Activated CD8-positive, alpha-beta T cell treated with anti-CD3 and anti-CD28 coated beads for 36 hours (primary cell): ENCODE measurements at regions not wholly inside any gene's neighbourhood (a gene's known extent, or its start where the extent isn't known, plus 50 kb on each side); places are given as distances from the start of the nearest gene placed in this dataset.

Source experiments
- ATAC-seq: fragments of 200-7000 bp; cut with Tn5 transposase; one replicate; pipeline ENCODE4 v1.10.0; 2021; ENCODE audit warnings: mild to moderate bottlenecking, moderate library complexity
- CTCF ChIA-PET: fragments of 350-600 bp; sonication (Branson Sonifier 250); formaldehyde crosslinking; loops from one replicate; lab custom pipeline; 2021; ENCODE audit warnings: antibody characterized with exemption; lab: Charles Lee
- POLR2A ChIA-PET: fragments of 350-600 bp; sonication (Branson Sonifier 250); formaldehyde crosslinking; loops from one replicate; lab custom pipeline; 2021; ENCODE audit warnings: antibody characterized with exemption; lab: Charles Lee
- DNase-seq: peaks from one replicate; pipeline ENCODE4 v3.0.0-alpha.2; 2020
- H3K27ac Mint-ChIP-seq: one replicate; pipeline ENCODE4 v1.8.0; 2021; ENCODE audit warnings: mild to moderate bottlenecking, mixed read lengths
- H3K27me3 Mint-ChIP-seq: one replicate; pipeline ENCODE4 v1.8.0; 2021; ENCODE audit warnings: mixed read lengths
- H3K36me3 Mint-ChIP-seq: one replicate; pipeline ENCODE4 v1.8.0; 2021; ENCODE audit warnings: low read depth, mixed read lengths
- H3K4me1 Mint-ChIP-seq: one replicate; pipeline ENCODE4 v1.8.0; 2021; ENCODE audit warnings: low read depth, mixed read lengths
- H3K4me3 Mint-ChIP-seq: one replicate; pipeline ENCODE4 v1.8.0; 2021; ENCODE audit warnings: mild to moderate bottlenecking, moderate library complexity, mixed read lengths
- H3K9me3 Mint-ChIP-seq: one replicate; pipeline ENCODE4 v1.8.0; 2021; ENCODE audit warnings: mixed read lengths
- intact Hi-C: fragments of 100-400 bp; cut with micrococcal nuclease; formaldehyde crosslinking; loops from one replicate; pipeline ENCODE4 v1.10.0; 2022
- TF ChIP-seq, protein P1 (sequence below): fragments of 200-600 bp; IDR thresholded peaks from one replicate; pipeline ENCODE4 v1.8.0; 2022; ENCODE audit warnings: antibody characterized with exemption, mild to moderate bottlenecking

DNA sequence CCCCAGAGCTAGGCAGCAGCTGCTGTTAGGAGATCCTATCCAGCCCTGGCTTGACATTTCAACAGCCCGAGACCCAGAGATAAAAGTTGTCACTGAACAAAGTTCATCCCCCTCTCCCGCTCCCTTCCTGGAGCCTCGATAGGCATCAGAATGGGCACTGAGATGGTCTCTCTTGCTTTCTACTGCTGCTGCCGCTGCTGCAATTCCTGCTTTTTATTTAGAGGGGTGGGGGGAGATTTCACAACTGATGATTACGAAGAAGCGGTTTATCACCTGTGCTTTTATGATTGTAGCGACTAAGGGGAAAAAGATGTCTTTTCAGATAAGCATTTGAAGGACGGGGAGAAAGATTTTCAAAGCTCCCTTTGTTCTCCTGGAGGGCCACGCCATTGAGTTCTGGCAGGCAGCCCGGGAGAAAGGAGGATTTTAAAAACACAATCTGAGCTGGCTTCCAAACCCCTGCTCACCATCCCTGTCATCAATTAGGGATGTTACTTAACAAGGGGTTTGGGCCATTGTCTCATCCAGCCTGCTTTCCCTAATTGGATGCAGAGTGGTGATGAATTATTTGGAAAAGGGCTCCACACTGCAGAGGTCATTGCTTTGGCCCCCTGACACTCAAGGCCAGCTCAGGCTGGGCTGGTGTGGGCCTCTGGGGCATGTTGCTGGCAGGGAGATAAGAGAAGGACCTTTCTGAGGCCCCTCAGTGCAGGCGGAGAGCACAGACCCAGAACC, 344.7 kb downstream of the BUD13 start:
- H3K4me1 Mint-ChIP-seq: no peaks in the 10 kb centered on the region
- ATAC-seq: no peak
- intact Hi-C loops: no loop called here
- H3K27ac Mint-ChIP-seq: no peak overlapping the region
- peaks cover 5% of the 10 kb centered on the region for H3K27me3 Mint-ChIP-seq
- no peak overlapping the region for H3K4me3 Mint-ChIP-seq
- TF ChIP-seq, protein P1, sequence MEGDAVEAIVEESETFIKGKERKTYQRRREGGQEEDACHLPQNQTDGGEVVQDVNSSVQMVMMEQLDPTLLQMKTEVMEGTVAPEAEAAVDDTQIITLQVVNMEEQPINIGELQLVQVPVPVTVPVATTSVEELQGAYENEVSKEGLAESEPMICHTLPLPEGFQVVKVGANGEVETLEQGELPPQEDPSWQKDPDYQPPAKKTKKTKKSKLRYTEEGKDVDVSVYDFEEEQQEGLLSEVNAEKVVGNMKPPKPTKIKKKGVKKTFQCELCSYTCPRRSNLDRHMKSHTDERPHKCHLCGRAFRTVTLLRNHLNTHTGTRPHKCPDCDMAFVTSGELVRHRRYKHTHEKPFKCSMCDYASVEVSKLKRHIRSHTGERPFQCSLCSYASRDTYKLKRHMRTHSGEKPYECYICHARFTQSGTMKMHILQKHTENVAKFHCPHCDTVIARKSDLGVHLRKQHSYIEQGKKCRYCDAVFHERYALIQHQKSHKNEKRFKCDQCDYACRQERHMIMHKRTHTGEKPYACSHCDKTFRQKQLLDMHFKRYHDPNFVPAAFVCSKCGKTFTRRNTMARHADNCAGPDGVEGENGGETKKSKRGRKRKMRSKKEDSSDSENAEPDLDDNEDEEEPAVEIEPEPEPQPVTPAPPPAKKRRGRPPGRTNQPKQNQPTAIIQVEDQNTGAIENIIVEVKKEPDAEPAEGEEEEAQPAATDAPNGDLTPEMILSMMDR: no peak
- H3K9me3 Mint-ChIP-seq: no peaks in the 10 kb centered on the region
- no peaks in the 10 kb centered on the region for H3K36me3 Mint-ChIP-seq
- no peak for DNase-seq
- ChIA-PET CTCF (interaction anchor here (0.9 kb wide), 1 partner anchor 10 kb away, joined by 3 read pairs; no protein-coding TSS in a partner anchor), POLR2A (interaction anchor here (0.6 kb wide), 1 partner anchor 173 kb away, joined by 3 read pairs; no protein-coding TSS in a partner anchor)

DNA sequence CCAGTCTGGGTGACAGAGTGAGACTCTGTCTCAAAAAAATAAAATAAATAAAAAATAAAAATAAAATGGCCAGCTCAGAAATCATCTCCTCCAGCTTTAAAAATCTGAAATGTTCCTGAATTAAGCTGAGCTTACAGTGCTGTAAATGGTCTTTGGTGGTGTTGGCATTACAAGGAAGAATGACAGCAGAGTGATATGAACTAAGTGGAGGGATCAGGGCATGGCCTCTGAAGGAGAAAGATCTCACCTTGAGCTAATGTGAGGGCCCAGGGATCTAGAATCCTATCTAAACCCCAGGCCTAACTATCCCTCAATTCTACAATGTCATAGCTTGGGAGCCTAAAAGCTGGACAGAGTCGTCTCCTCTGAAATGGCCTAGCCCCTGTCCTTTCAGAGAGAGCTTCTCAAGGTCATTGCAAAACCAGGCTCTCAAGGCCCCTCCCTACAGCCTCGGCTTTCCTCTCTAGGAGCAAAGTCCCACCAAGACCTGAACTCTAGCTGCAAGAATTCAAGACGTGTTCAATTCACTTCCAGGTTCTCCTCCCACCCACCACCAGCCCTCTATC, 345.4 kb downstream of the BUD13 start:
- DNase-seq (no peak), ATAC-seq (no peak)
- TF ChIP-seq, protein P1: no peak
- no peak overlapping the region for H3K27ac Mint-ChIP-seq
- peaks cover 5% of the 10 kb centered on the region for H3K27me3 Mint-ChIP-seq
- no peaks in the 10 kb centered on the region for H3K4me1 Mint-ChIP-seq
- no peak overlapping the region for H3K4me3 Mint-ChIP-seq
- intact Hi-C loops: no loop called here
- H3K36me3 Mint-ChIP-seq: no peaks in the 10 kb centered on the region
- no peaks in the 10 kb centered on the region for H3K9me3 Mint-ChIP-seq
- ChIA-PET POLR2A (no interaction called here), CTCF (interaction anchor here (0.9 kb wide), 1 partner anchor 10 kb away, joined by 3 read pairs; no protein-coding TSS in a partner anchor)

DNA sequence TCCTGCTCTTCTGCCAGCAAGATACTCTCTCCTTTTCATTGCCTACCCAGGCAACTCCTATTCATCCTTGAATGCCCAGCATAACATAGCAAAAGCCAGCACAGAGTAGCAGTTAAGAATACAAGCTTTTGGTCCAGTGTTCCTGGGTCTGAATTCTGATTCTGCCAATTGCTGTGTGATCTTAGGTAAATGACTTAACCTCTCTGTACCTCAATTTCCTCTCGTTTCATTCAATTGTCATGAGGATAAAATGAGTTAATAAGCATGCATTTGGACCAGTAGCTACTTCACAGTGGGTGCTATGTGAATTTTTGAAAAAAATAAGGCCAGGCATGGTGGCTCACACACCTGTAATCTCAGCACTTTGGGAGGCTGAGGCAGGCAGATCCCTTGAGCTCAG, 346.0 kb downstream of the BUD13 start:
- no peaks in the 10 kb centered on the region for H3K9me3 Mint-ChIP-seq
- H3K27ac Mint-ChIP-seq: no peak overlapping the region
- TF ChIP-seq, protein P1: no peak
- no peak overlapping the region for H3K4me3 Mint-ChIP-seq
- ChIA-PET CTCF (interaction anchor here (0.9 kb wide), 1 partner anchor 9 kb away, joined by 3 read pairs; no protein-coding TSS in a partner anchor), POLR2A (no interaction called here)
- H3K36me3 Mint-ChIP-seq: no peaks in the 10 kb centered on the region
- ATAC-seq: no peak
- DNase-seq: no peak
- no peaks in the 10 kb centered on the region for H3K4me1 Mint-ChIP-seq
- intact Hi-C loops: no loop called here
- H3K27me3 Mint-ChIP-seq: peaks cover 9% of the 10 kb centered on the region

DNA sequence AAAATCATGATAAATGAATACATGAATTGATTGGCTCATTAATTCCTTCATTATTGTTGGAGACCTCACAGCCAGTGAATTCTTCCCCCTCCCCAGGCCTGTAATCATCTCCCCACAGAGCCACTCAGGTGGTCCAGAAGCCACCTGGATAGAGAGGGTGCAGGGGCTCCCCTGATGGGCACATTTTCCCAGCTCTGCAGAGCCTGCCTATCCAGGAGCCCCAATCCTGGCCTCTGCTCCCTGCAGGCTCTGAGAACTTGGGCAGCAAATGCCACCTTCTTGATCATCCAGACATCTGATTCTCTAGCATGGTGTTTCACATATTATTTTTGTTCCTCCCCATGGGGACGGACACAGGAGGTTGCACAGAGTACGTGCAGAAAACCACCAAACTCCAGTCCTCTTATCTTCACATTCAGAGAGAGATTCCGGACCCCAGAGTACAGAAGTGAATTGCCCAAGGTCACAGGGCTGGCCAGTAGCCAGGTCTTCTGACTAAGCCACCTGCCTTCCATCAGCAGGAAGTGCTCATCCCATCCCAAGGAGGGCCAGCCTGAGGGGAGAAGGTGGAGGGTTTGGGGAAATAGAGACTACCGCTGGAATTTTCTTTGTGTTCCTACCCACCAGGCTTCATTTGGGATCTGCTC, 348.0 kb downstream of the BUD13 start:
- ChIA-PET POLR2A (no interaction called here), CTCF (no interaction called here)
- TF ChIP-seq, protein P1: no peak
- intact Hi-C loops: no loop called here
- no peak for ATAC-seq
- Mint-ChIP-seq H3K4me3 (no peak overlapping the region), H3K36me3 (no peaks in the 10 kb centered on the region), H3K27ac (no peak overlapping the region), H3K4me1 (no peaks in the 10 kb centered on the region), H3K9me3 (no peaks in the 10 kb centered on the region), H3K27me3 (peaks cover 9% of the 10 kb centered on the region)
- DNase-seq: no peak
